Dedifferentiated amniotic fluid mesenchymal stem cell (primary cell): ENCODE measurements at regions not wholly inside any gene's neighbourhood (a gene's known extent, or its start where the extent isn't known, plus 50 kb on each side); places are given as distances from the start of the nearest gene placed in this dataset.

Experiments
- DNase-seq: peaks from one replicate; pipeline ENCODE4 v3.0.0-alpha.2; 2016; ENCODE audit errors: extremely low spot score

DNA sequence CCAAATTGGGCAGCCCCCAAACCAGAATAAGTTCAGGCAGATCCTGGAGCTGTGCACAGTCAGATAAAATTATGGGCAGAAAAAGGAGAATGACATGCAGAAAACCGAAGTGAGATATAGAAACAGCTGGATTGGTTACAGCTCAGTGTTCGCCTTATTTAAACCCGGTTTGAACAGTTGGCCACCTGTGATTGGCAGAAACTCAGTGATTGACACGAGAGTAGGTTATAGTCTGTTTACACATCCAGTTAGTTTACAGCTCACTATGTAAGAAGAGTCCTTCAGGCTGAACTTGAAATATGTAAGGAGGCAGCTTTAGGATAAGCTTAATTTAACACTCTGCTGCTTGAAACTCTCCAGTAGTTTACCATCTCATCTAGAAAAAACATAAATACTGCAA is 271.6 kb upstream of the ARRDC4 start:
- DNase-seq: no peak

DNA sequence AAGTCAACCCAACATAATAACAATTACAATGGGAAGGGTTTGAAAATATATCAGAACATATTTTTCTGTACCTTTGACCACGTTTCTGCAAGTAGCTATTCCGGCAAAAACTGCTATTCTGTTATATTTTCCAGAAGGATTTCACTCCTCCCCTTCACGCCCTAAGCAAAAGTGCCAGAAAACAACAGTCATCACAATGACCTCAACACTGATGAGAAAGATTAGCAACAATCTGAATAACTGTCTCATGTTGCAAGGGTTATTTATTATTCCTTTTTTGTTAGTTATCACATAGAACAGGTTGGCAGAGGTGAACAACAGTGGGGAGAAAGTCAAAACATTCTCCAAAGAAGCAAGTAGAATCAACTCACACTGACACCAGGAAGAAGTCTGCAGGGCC is 269.4 kb upstream of the ARRDC4 start:
- DNase-seq: no peak

- DNase-seq: no peak
Measured at GRCh38 chr15:97691799-97692198, 268.7 kb upstream of the ARRDC4 start.

DNA sequence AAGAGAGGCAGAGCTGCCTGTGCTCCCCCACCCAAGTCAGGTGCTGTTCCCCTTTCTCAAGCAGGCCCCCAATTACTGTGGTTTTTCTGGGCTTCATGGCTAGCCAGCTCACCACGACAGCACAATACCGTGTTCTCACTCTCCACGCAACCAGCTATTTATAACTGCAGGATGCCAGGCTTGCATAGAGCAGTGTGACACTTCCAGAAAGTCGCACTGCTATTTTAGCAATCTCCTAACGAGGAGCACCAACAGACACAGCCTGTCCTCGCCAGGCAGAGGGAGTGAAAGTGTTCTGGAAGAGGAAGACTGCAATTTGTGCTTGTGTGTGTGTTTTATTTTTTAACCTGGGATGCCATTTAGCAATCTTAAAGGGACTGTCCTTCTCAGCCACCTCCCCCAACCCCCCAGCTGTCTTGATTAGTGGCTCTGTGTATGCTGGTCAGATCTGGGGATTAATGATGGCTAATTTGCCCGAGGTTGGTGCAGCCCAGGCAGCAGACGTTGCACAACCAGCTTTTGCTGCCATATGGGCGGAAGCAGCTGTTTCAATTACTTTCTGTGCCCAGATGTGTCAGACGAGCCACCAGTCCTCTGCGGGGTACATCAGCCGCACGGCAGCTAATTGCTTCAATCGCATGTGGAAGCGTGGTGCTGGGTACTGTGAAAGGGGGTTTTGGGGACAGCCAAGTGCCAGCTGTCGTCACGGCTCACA is 268.0 kb upstream of the ARRDC4 start:
- DNase-seq: no peak

GRCh38 chr15:97694456-97694855 is 266.0 kb upstream of the ARRDC4 start:
- no peak for DNase-seq

- no peak for DNase-seq
Measured at GRCh38 chr15:97703400-97703799, 257.1 kb upstream of the ARRDC4 start.

- DNase-seq: no peak
Measured at GRCh38 chr15:97706059-97706458, 254.4 kb upstream of the ARRDC4 start.

DNA sequence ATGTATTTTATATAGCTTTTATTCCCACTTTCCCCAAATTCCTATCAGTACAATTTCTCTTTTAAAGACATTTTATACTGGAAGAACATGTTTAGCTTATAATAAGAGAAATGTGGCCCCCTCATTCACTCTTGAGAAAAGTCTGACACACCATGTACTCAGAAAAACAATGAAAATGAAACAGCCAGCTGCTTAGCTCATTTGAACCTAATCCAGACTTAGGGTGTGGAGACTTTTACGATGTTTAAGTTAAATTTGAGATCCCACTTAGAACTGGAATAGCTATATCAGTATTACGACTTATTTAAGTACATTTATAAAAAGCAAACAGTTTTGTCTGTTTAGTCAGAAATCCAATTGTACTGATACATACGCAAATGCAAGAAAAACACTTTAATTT is 252.3 kb upstream of the ARRDC4 start:
- DNase-seq: no peak

DNA sequence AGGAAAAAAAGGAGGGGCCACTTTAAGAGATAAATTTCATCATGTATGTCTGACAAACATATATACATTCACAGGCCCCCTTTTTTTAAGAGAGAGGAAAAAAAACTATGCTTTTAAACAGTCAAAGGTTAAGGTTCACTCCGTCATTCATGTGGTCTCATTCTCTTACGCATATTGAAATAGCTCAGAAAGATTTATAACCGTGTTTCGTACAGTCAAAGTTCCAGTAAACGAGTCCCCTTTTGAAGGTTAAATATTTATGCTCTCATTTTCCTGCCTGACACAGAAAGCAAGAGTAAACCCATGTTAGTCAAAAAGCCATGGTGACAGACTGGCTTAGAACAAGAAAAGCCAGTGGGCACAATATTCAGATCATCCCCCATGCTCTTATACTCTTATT is 248.0 kb upstream of the ARRDC4 start:
- no peak for DNase-seq

GRCh38 chr15:97717806-97718205 is 242.7 kb upstream of the ARRDC4 start:
- DNase-seq: no peak

GRCh38 chr15:97718509-97718908 is 242.0 kb upstream of the ARRDC4 start:
- no peak for DNase-seq

DNA sequence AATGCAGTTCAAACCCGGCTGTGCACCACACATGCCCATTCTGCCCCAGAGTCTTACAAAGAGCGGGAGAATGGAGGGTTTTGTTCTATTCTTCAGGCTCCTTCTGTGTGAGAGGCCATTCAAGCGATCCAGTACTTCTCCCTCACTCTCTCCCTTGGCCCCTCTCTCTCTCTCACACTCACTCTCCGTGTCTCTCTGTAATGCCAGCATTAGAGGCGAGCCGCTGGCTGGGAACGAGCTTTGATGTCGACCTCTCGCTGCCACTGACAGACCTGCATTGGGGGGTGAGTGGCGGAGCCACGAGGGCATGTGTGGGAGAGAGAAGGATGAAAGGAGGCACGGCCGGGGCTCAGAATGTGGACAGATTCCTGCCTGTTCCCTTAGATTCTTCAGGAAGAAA is 231.7 kb upstream of the ARRDC4 start:
- no peak for DNase-seq

- no peak for DNase-seq
Measured at GRCh38 chr15:97729270-97729669, 231.2 kb upstream of the ARRDC4 start.

GRCh38 chr15:97730315-97730714 is 230.2 kb upstream of the ARRDC4 start:
- no peak for DNase-seq

- no peak for DNase-seq
Measured at GRCh38 chr15:97731859-97732258, 228.6 kb upstream of the ARRDC4 start.

DNA sequence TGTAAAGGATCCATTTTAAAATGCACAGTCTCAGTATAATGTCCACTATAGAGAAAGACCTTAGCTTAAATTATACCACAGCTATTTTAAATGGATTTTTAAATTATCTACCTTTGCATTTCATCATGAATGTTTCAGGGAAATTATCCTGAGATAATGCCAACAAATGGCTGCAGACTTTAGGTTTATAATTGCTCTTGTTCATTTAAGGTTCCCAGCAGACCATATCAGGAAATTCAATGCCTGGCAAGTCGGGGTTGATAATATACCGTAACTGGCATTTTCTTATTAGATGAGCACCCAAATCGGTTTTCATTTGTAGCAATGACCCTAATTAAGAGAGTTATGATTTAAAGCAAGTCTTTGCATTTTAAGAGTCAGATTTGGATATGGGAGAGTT is 227.1 kb upstream of the ARRDC4 start:
- DNase-seq: no peak

GRCh38 chr15:97736748-97737147 is 223.8 kb upstream of the ARRDC4 start:
- DNase-seq: no peak

DNA sequence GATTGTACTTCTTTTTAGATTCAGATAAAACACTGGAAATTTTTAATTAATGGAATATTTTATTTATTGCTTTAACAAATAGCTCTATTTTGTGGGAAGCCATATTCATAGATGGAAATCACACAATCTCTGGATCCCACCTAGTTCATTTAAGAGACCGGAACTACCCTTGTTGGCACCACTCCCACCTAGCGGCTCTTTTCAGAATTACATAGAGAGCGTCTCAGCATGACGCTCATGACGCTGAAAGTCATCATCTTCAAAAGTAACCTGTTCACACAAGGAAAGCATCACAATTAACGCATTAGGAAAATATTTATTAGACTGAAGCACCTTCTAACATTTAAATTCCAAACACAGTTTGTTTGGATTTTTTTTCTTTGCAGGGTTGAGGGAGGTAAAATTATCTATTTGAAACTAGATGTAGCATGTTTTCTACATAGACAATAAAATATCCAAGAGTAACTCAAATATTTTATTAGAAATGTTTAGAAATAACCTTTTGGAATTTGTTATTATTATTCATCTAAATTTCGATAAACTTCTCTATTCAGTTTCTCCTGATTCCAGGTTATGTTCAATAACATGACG is 214.9 kb upstream of the ARRDC4 start:
- DNase-seq: no peak

- no peak for DNase-seq
Measured at GRCh38 chr15:97747342-97747741, 213.2 kb upstream of the ARRDC4 start.

DNA sequence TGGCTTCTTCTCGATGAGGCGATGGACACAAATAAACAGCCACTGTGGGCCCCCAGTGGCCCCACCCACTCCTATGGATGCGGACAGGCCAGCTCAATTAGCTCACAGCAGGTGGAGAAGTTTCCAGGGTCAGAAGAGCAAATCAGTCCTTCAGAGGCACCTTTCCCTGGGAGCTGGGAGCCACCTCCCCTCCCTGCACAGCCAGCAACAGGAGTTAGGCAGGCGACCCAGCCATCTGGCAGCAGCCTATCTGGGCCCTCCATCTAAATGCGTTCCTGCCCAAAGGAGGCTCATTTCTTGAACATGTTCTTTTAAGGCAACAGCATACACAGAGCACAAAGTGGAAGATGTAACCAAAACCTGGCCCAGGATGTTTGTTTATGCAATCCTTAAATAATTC is 211.9 kb upstream of the ARRDC4 start:
- no peak for DNase-seq

DNA sequence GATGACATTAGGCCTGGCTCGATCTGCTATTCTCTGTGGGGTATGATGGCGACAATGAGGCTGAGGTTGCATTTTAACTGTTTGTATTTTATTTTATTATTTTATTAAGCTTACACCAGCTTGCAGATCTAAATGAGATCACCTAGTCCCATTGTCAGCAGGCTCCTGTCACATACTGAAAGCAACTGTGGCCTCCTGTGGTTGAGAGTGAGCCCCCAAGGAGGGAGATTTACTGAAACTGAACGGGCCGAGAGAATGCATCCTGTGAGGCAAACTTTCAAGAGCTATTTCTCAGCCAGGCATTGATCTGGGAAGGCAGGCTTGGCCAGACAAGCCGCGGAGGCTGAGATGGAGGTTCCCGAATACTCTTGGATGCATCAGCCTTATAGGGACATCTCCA is 210.4 kb upstream of the ARRDC4 start:
- DNase-seq: no peak

GRCh38 chr15:97755726-97756125 is 204.8 kb upstream of the ARRDC4 start:
- DNase-seq: no peak

DNA sequence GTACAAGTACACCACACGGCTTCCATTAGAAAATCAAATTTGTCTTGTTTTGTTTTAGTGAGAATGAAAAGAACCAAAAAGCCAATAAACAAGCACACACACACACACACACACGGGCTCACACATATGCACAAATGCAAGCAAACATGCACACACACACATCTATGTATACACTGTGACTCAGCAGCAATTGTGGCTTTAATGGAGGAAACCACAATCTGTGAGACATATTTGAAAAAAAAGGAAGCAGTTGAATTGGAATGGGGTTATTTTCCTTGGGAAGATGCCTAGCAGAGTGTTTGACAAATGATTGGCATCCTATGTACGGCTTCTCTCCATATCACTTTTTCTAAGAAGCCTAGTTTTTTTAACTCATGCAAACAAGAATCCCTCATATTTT is 201.1 kb upstream of the ARRDC4 start:
- DNase-seq: no peak

DNA sequence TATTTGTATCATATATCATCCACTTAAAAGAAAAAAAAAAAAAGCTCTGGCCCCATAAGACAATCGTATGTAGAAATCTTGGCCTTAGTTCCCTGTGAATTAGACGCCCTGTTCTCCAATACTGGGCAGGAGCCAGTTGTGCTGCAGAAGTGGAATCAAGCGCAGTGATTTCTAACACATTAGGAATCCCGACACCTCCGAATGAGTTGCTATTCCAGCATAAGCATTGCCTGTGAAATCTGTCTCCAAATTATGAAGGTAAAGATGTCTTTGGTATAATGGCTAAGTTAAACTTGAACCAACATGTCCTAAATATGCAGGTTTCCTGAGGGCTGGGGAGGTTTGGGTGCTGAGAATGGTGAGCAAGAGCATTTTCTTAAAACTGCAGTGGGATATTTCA is 199.4 kb upstream of the ARRDC4 start:
- DNase-seq: no peak
